ENCODE measurements at regions not wholly inside any gene's neighbourhood (a gene's known extent, or its start where the extent isn't known, plus 50 kb on each side); places are given as distances from the start of the nearest gene placed in this dataset.
"Not testable (repeated sequence)": the region's sequence is repeated elsewhere in the genome, so short reads cannot be mapped to it uniquely, and the experiment has no call there.

DNA sequence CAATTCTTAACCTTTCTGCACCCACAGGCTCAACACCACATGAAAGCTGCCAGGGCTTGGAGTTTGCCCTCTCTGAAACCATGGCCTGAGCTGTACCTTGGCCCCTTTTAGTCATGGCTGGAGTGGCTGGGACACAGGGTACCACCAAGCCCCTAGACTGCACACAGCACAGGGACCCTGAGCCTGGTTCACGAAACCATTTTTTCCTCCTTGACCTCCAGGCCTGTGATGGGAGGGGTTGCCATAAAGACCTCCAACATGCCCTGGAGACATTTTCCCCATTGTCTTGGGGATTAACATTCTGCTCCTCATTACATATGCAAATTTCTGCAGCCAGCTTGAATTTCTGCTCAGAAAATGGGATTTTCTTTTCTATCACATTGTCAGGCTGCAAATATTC is 113.4 kb downstream of the XPNPEP1 start:
- DNase-seq = not testable (repeated sequence)

DNA sequence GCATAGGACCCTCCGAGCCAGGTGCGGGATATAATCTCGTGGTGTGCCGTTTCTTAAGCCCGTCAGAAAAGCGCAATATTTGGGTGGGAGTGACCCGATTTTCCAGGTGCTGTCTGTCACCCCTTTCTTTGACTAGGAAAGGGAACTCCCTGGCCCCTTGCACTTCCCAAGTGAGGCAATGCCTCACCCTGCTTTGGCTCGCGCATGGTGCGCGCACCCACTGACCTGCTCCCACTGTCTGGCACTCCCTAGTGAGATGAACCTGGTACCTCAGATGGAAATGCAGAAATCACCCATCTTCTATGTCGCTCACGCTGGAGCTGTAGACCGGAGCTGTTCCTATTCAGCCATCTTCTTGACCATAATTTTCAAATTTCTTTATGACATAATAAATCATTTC is 122.1 kb downstream of the XPNPEP1 start:
- not testable (repeated sequence) for DNase-seq

- no peak for DNase-seq
These were observed 132.7 kb downstream of the XPNPEP1 start for GRCh38 chr10:109790647-109791046.

DNA sequence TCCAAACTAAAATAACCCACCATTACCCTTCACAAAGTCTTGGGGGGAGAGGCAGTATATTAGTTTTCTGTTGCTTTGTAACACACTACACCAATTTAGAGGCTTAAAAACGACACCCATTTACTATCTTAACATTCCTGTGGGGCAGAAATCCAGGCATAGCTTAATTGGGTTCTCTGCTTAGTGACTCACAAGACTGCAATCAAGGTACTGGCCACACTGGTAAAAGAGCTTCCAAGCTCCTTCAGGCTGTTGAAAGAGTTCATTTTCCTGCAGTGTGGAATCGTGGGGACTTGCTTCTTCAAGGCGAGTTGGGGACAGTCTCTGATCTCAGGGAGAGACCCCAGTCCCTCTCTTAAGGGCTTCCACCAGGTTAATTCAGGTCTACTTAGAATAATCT is 139.1 kb downstream of the XPNPEP1 start:
- no peak for DNase-seq

GRCh38 chr10:109783286-109783685 is 140.0 kb downstream of the XPNPEP1 start:
- DNase-seq = no peak

DNA sequence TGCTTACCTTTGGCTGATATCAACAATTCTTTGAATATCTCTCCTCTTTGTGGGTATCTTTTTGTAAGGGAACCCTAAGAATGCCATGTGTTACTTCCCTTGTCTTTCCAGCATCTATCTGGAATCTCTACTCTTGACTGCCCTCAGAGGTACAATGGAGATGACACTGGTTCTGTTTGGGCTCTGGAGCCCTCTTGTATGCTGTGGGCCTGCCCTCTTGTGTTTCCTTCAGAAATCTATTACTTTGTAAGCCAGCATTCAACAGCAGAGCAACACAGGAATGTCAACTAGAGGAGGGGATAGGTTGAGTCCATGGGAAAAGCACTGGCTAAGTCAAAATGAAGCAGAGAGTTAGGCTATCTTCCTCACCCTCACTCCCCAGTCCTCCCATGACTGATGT is 142.3 kb downstream of the XPNPEP1 start:
- no peak for DNase-seq

DNA sequence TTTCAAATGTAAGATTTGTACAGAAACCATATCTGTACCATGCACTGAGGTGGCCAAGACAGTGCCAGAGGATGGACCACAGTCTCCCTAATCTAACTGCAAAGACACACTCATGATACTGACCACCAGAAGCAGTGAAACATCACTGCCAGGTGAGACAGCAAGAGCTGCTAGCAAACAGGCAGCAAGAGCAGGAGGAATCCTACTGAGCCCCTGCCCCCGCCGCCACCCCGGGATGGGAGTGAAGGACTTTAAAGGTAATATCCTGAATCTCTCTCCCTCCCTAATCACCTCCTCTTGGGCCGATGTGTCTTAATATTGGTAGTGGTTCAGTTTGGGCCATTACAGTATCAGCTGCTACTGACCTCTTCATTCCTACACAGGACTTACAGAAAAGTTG is 144.3 kb downstream of the XPNPEP1 start:
- DNase-seq = no peak

DNA sequence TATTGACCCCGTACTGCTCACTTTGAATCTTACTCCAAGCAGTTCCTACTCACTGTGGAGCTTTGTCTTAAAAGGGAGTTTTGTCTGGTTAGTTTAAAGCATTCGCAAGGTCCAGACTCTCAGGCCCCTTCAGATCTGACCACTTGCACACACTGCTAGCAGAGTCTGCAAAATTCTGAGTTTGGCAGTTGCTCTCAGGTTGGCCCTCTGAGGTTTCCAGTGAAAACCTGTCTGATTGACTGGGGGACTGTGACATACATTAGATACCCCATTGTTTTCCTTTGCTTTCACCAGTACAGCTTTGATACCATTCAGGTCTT is 149.2 kb downstream of the XPNPEP1 start:
- no peak for DNase-seq

- DNase-seq = peak; percentile 29
These were observed 149.8 kb downstream of the XPNPEP1 start for GRCh38 chr10:109773288-109774120.

GRCh38 chr10:109770663-109771062 is 152.6 kb downstream of the XPNPEP1 start:
- no peak for DNase-seq

DNA sequence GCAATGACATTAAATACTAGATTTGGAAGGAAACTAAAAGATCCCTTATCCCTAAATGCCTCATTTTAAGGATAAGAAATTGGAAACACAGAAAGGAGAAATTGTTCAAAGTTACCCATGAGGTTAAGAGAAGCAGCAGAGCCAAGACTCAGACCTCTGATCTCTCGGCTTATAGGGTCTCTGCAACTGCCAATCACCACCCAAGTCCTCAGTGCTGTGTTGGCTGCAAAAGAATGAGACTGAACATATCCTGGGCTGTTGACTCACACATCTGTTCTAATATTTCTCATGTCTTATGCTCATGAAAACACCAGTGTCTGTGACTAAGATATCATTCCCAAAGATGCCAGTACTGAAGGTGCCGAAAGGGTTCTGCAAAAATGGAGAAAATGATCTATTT is 153.3 kb downstream of the XPNPEP1 start:
- DNase-seq = no peak

DNA sequence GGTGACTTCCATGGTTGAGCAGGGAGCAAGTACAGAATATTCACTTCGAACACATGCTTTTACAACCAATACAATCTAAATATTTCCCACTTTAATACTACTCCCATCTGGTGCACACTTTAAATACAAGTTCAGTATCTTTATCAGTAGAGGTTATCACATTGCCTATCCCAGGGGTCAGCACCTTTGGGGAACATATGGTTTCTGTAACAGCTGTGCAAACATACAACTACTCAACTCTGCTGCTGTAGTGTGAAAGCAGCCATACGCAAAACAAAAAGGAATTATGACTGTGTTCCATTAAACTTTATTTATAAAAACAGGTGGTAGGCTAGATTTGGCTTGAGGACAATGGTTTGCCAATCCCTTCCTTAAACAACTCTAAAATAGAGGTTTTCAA is 157.5 kb downstream of the XPNPEP1 start:
- DNase-seq = no peak

DNA sequence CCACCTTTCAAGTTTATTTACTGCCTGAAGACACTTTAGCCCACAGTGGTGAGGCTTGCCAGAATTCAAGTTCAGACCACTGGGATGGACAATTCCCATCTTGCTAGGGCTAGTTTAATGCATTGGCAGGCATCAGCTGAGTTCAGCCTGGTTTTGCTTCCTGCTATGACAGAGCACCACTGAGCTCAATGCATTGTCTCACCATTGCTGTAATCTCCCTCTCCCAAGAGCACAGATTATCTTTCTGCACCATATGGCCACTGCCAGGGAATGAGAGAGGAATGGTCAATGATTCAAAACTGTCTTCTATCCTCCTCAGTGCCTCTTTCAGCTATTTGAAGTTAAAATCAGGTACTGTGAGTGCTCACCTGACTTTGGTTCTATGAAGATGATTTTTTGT is 160.8 kb downstream of the XPNPEP1 start:
- no peak for DNase-seq

DNA sequence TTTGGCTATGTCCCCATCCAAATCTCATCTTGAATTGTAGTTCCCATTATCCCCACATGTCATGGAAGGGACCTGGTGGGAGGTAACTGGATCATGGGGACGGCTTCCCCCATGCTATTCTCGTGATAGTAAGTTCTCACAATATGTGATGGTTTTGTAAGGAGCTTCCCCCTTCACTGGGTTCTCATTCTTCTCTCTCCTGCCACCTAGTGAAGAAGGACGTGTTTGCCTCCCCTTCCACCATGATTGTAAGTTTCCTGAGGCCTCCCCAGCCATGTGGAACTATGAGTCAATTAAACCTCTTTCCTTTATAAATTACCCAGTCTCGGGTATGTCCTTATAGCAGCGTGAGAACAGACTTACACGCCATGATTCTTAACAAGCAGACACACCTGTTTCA is 165.6 kb downstream of the XPNPEP1 start:
- peak; percentile 25 for DNase-seq

- no peak for DNase-seq
These were observed 176.4 kb downstream of the XPNPEP1 start for GRCh38 chr10:109746861-109747260.

GRCh38 chr10:109744020-109744419 is 179.3 kb downstream of the XPNPEP1 start:
- DNase-seq = no peak

DNA sequence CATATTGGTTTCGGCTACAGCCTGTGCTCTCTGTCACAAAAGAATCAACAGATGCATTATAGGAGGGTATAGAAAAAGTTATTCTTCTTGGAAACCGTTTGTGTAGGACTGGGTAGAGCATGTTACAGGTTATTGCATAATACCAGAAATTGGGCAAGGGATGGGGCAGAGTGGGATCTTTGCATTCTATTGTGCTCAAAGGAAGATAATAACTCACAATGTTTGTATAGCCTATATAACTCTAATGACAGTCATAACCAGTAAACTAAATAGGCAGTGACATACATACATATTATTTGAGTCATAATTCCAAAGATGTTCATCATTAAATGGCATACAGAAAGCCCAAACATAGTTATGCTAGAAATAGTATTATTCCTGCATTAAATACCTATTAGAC is 179.7 kb downstream of the XPNPEP1 start:
- DNase-seq = no peak

DNA sequence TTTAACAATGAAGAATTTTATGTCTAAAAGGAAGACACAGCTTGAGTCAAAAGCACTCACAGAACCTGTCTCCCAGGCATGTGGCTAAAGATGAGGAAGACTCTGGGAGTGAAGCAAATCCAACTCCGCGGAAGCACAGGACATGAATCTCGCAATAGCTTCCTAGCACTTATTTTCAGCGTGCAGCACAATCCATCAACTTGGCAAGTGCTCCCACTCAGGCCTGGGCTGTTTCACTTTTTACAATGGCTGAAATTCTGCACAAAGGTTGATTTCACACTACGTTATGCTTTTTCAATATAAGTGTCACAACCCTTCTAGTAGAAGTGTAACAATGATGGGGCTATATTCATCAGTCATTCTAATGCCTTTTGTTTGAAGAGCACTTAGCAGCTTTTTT is 180.2 kb downstream of the XPNPEP1 start:
- DNase-seq = no peak

GRCh38 chr10:109741712-109742111 is 181.6 kb downstream of the XPNPEP1 start:
- no peak for DNase-seq

DNA sequence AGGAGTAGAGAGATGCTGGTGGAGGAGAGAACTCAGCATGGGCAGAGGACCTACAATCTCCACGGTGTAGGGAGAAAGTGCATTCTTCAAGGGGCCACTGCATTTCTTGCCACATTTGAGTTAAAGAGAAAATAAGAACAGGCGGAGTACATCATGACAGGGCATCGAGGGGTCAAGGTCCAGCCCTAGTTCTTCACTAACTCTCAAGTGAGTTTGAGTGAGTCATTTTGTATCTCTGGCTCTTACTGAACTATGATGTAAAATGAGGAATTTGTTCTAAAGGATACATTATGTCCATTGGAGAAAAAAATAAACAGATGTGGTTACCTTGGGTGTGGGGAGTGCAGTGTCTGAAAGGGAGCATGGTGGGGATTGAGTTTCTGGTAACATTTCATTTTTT is 182.9 kb downstream of the XPNPEP1 start:
- DNase-seq = no peak

DNA sequence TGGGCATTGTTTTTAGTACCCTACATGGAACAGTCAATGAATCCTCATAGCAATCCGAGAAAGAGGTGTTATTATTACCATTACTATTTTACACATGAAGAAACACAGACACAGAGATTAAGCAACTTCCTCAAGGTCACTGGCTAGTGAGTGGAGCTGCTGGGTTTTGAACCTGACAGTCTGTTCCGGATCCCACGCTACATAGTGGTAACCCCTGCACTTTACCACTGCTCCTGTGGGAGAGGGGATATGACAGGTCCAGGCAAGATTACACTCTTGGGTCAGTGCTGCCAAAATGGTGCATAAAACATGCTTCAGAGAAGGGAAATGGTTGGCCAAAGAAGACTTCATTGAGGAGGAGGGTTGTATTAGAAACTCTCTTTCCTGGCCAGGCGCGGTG is 185.7 kb downstream of the XPNPEP1 start:
- no peak for DNase-seq

- DNase-seq = no peak
These were observed 186.3 kb downstream of the XPNPEP1 start for GRCh38 chr10:109737009-109737408.

- no peak for DNase-seq
These were observed 187.5 kb downstream of the XPNPEP1 start for GRCh38 chr10:109735776-109736175.

GRCh38 chr10:109732254-109732965 is 190.9 kb downstream of the XPNPEP1 start:
- no peak for DNase-seq

DNA sequence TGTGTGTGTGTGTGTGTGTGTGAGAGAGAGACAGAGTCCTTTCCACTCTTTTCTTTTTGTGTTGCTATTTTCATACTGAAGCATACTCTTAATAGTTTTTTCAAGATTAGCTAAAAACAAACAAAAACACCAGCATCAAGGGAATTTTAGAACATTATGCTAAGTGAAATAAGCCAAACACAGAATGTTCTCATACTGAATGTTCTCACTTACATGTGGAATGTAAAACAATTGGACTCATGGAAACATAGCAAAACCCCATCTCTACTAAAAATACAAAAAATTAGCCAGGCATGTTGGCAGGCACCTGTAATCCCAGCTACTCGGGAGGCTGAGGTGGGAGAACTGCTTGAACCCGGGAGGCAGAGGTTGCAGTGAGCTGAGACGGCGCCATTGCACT is 193.4 kb downstream of the XPNPEP1 start:
- not testable (repeated sequence) for DNase-seq

All from MV-4-11 (cell line).